ENCODE measurements at regions not wholly inside any gene's neighbourhood (a gene's known extent, or its start where the extent isn't known, plus 50 kb on each side); places are given as distances from the start of the nearest gene placed in this dataset.

GRCh38 chr4:186954956-186955355 is 231.3 kb upstream of the FAT1 start:
- H3K36me3 ChIP-seq = no peaks in the 10 kb centered on the region
- no peaks in the 10 kb centered on the region for H3K9me3 ChIP-seq
- H3K4me3 ChIP-seq = no peak overlapping the region
- H3K27ac ChIP-seq = no peak overlapping the region
- WGBS = 70% methylated on average over 7 of the region's 7 CpGs
- H3K27me3 ChIP-seq = no peaks in the 10 kb centered on the region
- DNase-seq (ENCODE audit: low spot score in 2 of 2) = no peak
- TF ChIP-seq EP300 (IDR thresholded peaks at IDR 0.05) = no peak
- peaks cover 2% of the 10 kb centered on the region for H3K4me1 ChIP-seq

- Histone ChIP-seq H3K4me1 (peaks cover 2% of the 10 kb centered on the region), H3K27ac (no peak overlapping the region), H3K9me3 (no peaks in the 10 kb centered on the region), H3K4me3 (no peak overlapping the region), H3K36me3 (no peaks in the 10 kb centered on the region), H3K27me3 (no peaks in the 10 kb centered on the region)
- DNase-seq (ENCODE audit: low spot score in 2 of 2) = no peak
- WGBS = 47% methylated on average over 3 of the region's 3 CpGs
- TF ChIP-seq POLR2AphosphoS5 (IDR thresholded peaks at IDR 0.05) = no peak
- TF ChIP-seq CTCF (IDR thresholded peaks at IDR 0.05) = no peak
- no peak for TF ChIP-seq EP300 (IDR thresholded peaks at IDR 0.05)
- no peak for TF ChIP-seq POLR2A (IDR thresholded peaks at IDR 0.05)
Observed at GRCh38 chr4:186957952-186958555, 234.4 kb upstream of the FAT1 start.

- no peak for TF ChIP-seq EP300 (IDR thresholded peaks at IDR 0.05)
- TF ChIP-seq POLR2AphosphoS5 (IDR thresholded peaks at IDR 0.05) = no peak
- TF ChIP-seq POLR2A (IDR thresholded peaks at IDR 0.05) = no peak
- TF ChIP-seq CTCF (IDR thresholded peaks at IDR 0.05) = no peak
- DNase-seq (ENCODE audit: low spot score in 2 of 2) = no peak
- no peak overlapping the region for H3K4me3 ChIP-seq
- no peaks in the 10 kb centered on the region for H3K36me3 ChIP-seq
- no peaks in the 10 kb centered on the region for H3K9me3 ChIP-seq
- H3K27ac ChIP-seq = no peak overlapping the region
- H3K27me3 ChIP-seq = no peaks in the 10 kb centered on the region
- WGBS = 86% methylated on average over 9 of the region's 9 CpGs
- peaks cover 2% of the 10 kb centered on the region for H3K4me1 ChIP-seq
Observed at GRCh38 chr4:186958726-186959350, 235.2 kb upstream of the FAT1 start.

GRCh38 chr4:186979961-186980745 is 256.5 kb upstream of the FAT1 start:
- Histone ChIP-seq H3K27me3 (no peaks in the 10 kb centered on the region), H3K4me3 (no peak overlapping the region), H3K4me1 (no peaks in the 10 kb centered on the region), H3K9me3 (no peaks in the 10 kb centered on the region), H3K36me3 (no peaks in the 10 kb centered on the region), H3K27ac (no peak overlapping the region)
- DNase-seq (ENCODE audit: low spot score in 2 of 2) = no peak
- TF ChIP-seq POLR2A (IDR thresholded peaks at IDR 0.05) = no peak
- TF ChIP-seq EP300 (IDR thresholded peaks at IDR 0.05) = no peak
- no peak for TF ChIP-seq CTCF (IDR thresholded peaks at IDR 0.05)
- TF ChIP-seq POLR2AphosphoS5 (IDR thresholded peaks at IDR 0.05) = no peak
- 58% methylated on average over 12 of the region's 12 CpGs for WGBS

- H3K27me3 ChIP-seq = no peaks in the 10 kb centered on the region
- H3K27ac ChIP-seq = no peak overlapping the region
- H3K4me1 ChIP-seq = no peaks in the 10 kb centered on the region
- no peaks in the 10 kb centered on the region for H3K36me3 ChIP-seq
- TF ChIP-seq POLR2A (IDR thresholded peaks at IDR 0.05) = no peak
- TF ChIP-seq EP300 (IDR thresholded peaks at IDR 0.05) = no peak
- TF ChIP-seq POLR2AphosphoS5 (IDR thresholded peaks at IDR 0.05) = no peak
- TF ChIP-seq CTCF (IDR thresholded peaks at IDR 0.05) = no peak
- H3K4me3 ChIP-seq = no peak overlapping the region
- DNase-seq (ENCODE audit: low spot score in 2 of 2) = no peak
- WGBS = 49% methylated on average over 2 of the region's 2 CpGs
- no peaks in the 10 kb centered on the region for H3K9me3 ChIP-seq
Observed at GRCh38 chr4:186981161-186981560, 257.5 kb upstream of the FAT1 start.
